IMR-90 (cell line): ENCODE measurements at regions not wholly inside any gene's neighbourhood (a gene's known extent, or its start where the extent isn't known, plus 50 kb on each side); places are given as distances from the start of the nearest gene placed in this dataset.

ENCODE experiments used
- ATAC-seq: fragments of 200-7000 bp; cut with Tn5 transposase; 2 replicates; pipeline ENCODE4 v1.9.1; 2020; ENCODE audit warnings: low read depth, mild to moderate bottlenecking, moderate library complexity
- BruUV-seq: library from RNA; stranded (reverse); fragments of 400-500 nt; replicated peaks from 2 replicates; lab custom pipeline; 2021; lab: Mats Ljungman, UMichigan
- CTCF ChIA-PET: fragments of 300-600 bp; formaldehyde crosslinking; extraction: SDS; loops from one replicate; lab custom pipeline; 2021; ENCODE audit warnings: antibody characterized with exemption; lab: Yijun Ruan, JAX
- POLR2A ChIA-PET: fragments of 300-600 bp; sonication (Branson Sonifier 250); formaldehyde crosslinking; loops from one replicate; lab custom pipeline; 2022; ENCODE audit warnings: antibody characterized with exemption; ENCODE audit not compliant: unreplicated experiment; lab: Charles Lee
- DNase-seq: peaks from one replicate; pipeline ENCODE4 v3.0.0; 2013
- H2AFZ ChIP-seq: replicated peaks from 2 replicates; pipeline ENCODE3; 2013; ENCODE audit warnings: low read length, mild to moderate bottlenecking; ENCODE audit not compliant: poor library complexity
- H2AK5ac ChIP-seq: 2 replicates; pipeline ENCODE4 v1.6.1; 2013; ENCODE audit warnings: low read depth, low read length, inconsistent platforms
- H2AK9ac ChIP-seq: replicated peaks from 2 replicates; pipeline ENCODE3; 2013; ENCODE audit warnings: mild to moderate bottlenecking, low read depth, low read length, moderate library complexity; ENCODE audit not compliant: poor library complexity
- H2BK120ac ChIP-seq: 2 replicates; pipeline ENCODE4 v1.6.1; 2013; ENCODE audit warnings: low read depth, low read length, inconsistent platforms
- H2BK15ac ChIP-seq: 3 replicates; pipeline ENCODE4 v1.6.1; 2013; ENCODE audit warnings: low read depth, low read length, inconsistent platforms
- H2BK20ac ChIP-seq: 2 replicates; pipeline ENCODE4 v1.6.1; 2013; ENCODE audit warnings: low read depth, mild to moderate bottlenecking, inconsistent platforms, low read length, moderate library complexity
- H2BK5ac ChIP-seq: 2 replicates; pipeline ENCODE4 v1.6.1; 2013; ENCODE audit warnings: mild to moderate bottlenecking, low read depth, low read length, inconsistent platforms; ENCODE audit not compliant: poor library complexity, severe bottlenecking
- H3K14ac ChIP-seq: replicated peaks from 2 replicates; pipeline ENCODE4 v1.6.1; 2013; ENCODE audit warnings: low read depth, low read length, inconsistent platforms
- H3K18ac ChIP-seq: 2 replicates; pipeline ENCODE4 v1.6.1; 2013; ENCODE audit warnings: low read depth, low read length, control low read depth
- H3K23ac ChIP-seq: 2 replicates; pipeline ENCODE4 v1.6.1; 2013; ENCODE audit warnings: low read depth, low read length, inconsistent platforms
- H3K27ac ChIP-seq: 2 replicates; pipeline ENCODE4 v1.5.1; 2013; ENCODE audit warnings: mild to moderate bottlenecking, control low read depth, low read length; ENCODE audit not compliant: insufficient read depth
- H3K27me3 ChIP-seq: 2 replicates; pipeline ENCODE4 v1.6.1; 2013; ENCODE audit warnings: low read length; ENCODE audit not compliant: control insufficient read depth, insufficient read depth
- H3K36me3 ChIP-seq: 2 replicates; pipeline ENCODE4 v1.6.1; 2013; ENCODE audit warnings: low read length, mixed read lengths; ENCODE audit not compliant: control insufficient read depth, insufficient read depth
- H3K4ac ChIP-seq: 2 replicates; pipeline ENCODE4 v1.6.1; 2013; ENCODE audit warnings: low read depth, low read length, inconsistent platforms
- H3K4me1 ChIP-seq: 2 replicates; pipeline ENCODE4 v1.6.1; 2013; ENCODE audit warnings: low read length, mixed read lengths; ENCODE audit not compliant: control insufficient read depth, insufficient read depth
- H3K4me2 ChIP-seq: 2 replicates; pipeline ENCODE4 v1.6.1; 2013; ENCODE audit warnings: low read depth, mild to moderate bottlenecking, control low read depth, low read length, moderate library complexity
- H3K4me3 ChIP-seq: 2 replicates; pipeline ENCODE4 v1.5.1; 2013; ENCODE audit warnings: low read depth, mild to moderate bottlenecking, control low read depth, low read length, moderate library complexity; ENCODE audit not compliant: insufficient read depth
- H3K56ac ChIP-seq: 2 replicates; pipeline ENCODE4 v1.6.1; 2013; ENCODE audit warnings: low read length, inconsistent platforms; ENCODE audit not compliant: insufficient read depth; ENCODE audit errors: extremely low read depth
- H3K79me1 ChIP-seq, 2 experiments: 2 replicates each; pipeline ENCODE4 v1.6.1; 2013; ENCODE audit warnings: low read length in 2 of 2, inconsistent platforms in 1 of 2, low read depth in 1 of 2
- H3K9ac ChIP-seq: 2 replicates; pipeline ENCODE4 v1.6.1; 2013; ENCODE audit warnings: low read depth, low read length, control low read depth
- H3K9me1 ChIP-seq: 2 replicates; pipeline ENCODE4 v1.6.1; 2013; ENCODE audit warnings: low read length, inconsistent platforms; ENCODE audit not compliant: insufficient read depth
- H3K9me3 ChIP-seq: 2 replicates; pipeline ENCODE4 v1.6.1; 2013; ENCODE audit warnings: low read length; ENCODE audit not compliant: control insufficient read depth, insufficient read depth
- H4K20me1 ChIP-seq: 2 replicates; pipeline ENCODE4 v1.6.1; 2013; ENCODE audit warnings: low read length, inconsistent platforms; ENCODE audit not compliant: insufficient read depth
- H4K5ac ChIP-seq: 2 replicates; pipeline ENCODE4 v1.6.1; 2013; ENCODE audit warnings: mild to moderate bottlenecking, low read depth, low read length, control low read depth
- H4K8ac ChIP-seq, 2 experiments: 2 replicates each; pipeline ENCODE4 v1.6.1; 2013; ENCODE audit warnings: low read depth in 2 of 2, low read length in 2 of 2, control low read depth in 1 of 2, inconsistent platforms in 1 of 2
- H4K91ac ChIP-seq: 2 replicates; pipeline ENCODE4 v1.6.1; 2013; ENCODE audit warnings: low read depth, low read length, inconsistent platforms; ENCODE audit not compliant: insufficient read depth
- BHLHE40 ChIP-seq: fragments of 150-350 bp; IDR thresholded peaks from 2 replicates; pipeline ENCODE4 v1.6.1; 2016; ENCODE audit warnings: mild to moderate bottlenecking, low read depth, low read length
- CEBPB ChIP-seq: IDR thresholded peaks from 2 replicates; pipeline ENCODE4 v1.6.1; 2012; ENCODE audit warnings: low read depth, low read length, improper control_type of control experiment
- CHD1 ChIP-seq: IDR thresholded peaks from 2 replicates; pipeline ENCODE4 v1.6.1; 2012; ENCODE audit warnings: low read depth, low read length, improper control_type of control experiment
- FOS ChIP-seq: fragments of 150-350 bp; IDR thresholded peaks from 2 replicates; pipeline ENCODE4 v1.6.1; 2016; ENCODE audit warnings: low read depth, low read length
- MAFK ChIP-seq: IDR thresholded peaks from 2 replicates; pipeline ENCODE4 v1.6.1; 2012; ENCODE audit warnings: low read depth, low read length, improper control_type of control experiment
- MAZ ChIP-seq: IDR thresholded peaks from 2 replicates; pipeline ENCODE4 v1.6.1; 2012; ENCODE audit warnings: low read depth, mild to moderate bottlenecking, low read length, improper control_type of control experiment, moderate library complexity, borderline replicate concordance
- MXI1 ChIP-seq: IDR thresholded peaks from 2 replicates; pipeline ENCODE4 v1.6.1; 2012; ENCODE audit warnings: low read depth, mild to moderate bottlenecking, low read length, moderate library complexity, borderline replicate concordance
- NFE2L2 ChIP-seq: fragments of 150-350 bp; IDR thresholded peaks from 2 replicates; pipeline ENCODE4 v1.6.1; 2016; ENCODE audit warnings: low read depth, mild to moderate bottlenecking, low read length
- POLR2A ChIP-seq: IDR thresholded peaks from 2 replicates; pipeline ENCODE4 v1.6.1; 2012; ENCODE audit warnings: mild to moderate bottlenecking, low read depth, low read length
- RFX5 ChIP-seq: IDR thresholded peaks from 2 replicates; pipeline ENCODE4 v1.8.0; 2012; ENCODE audit warnings: low read depth, mild to moderate bottlenecking, low read length, moderate library complexity
- SMC3 ChIP-seq: fragments of 150-350 bp; IDR thresholded peaks from 2 replicates; pipeline ENCODE4 v1.6.1; 2016; ENCODE audit warnings: low read depth, mild to moderate bottlenecking, antibody characterized with exemption, low read length, moderate library complexity
- WGBS, 2 experiments: methylation state at CpG; one replicate each; pipeline versions ENCODE4 v1.1.5 to v1.1.7; 2013; ENCODE audit warnings: missing lambda C conversion rate in 2 of 2; ENCODE audit not compliant: insufficient read length in 1 of 2; ENCODE audit errors: extremely low coverage in 2 of 2; 5-methylcytosine and 5-hydroxymethylcytosine counted together
- dilution Hi-C: fragments of 300-500 bp; cut with HindIII; formaldehyde crosslinking; loops from one replicate; pipeline ENCODE4 v1.14.3; 2018; ENCODE audit warnings: low sequenced_read_pairs; ENCODE audit not compliant: unreplicated experiment
- in situ Hi-C: fragments of 300-500 bp; cut with MboI; formaldehyde crosslinking; loops from 3 replicates; pipeline ENCODE4 v1.14.3; 2019; ENCODE audit warnings: low sequenced_read_pairs, inconsistent platforms, mixed read lengths
- intact Hi-C: fragments of 100-400 bp; cut with micrococcal nuclease; formaldehyde crosslinking; loops from 2 replicates; pipeline ENCODE4 v1.10.0; 2022
- TF ChIP-seq, protein P1 (sequence below): conservative IDR thresholded peaks from 2 replicates; pipeline ENCODE4 v1.5.1; 2012; ENCODE audit warnings: mild to moderate bottlenecking, low read depth, low read length, improper control_type of control experiment
- TF ChIP-seq, protein P2 (sequence below): fragments of 150-350 bp; IDR thresholded peaks from 2 replicates; pipeline ENCODE4 v1.6.1; 2016; ENCODE audit warnings: low read depth, mild to moderate bottlenecking, low read length, moderate library complexity, borderline replicate concordance
- TF ChIP-seq, protein P3 (sequence below): fragments of 150-350 bp; IDR thresholded peaks from 2 replicates; pipeline ENCODE4 v1.6.1; 2017; ENCODE audit warnings: mild to moderate bottlenecking, antibody characterized with exemption, low read length, low read depth

GRCh38 chr3:3599016-3599415 is 200.2 kb upstream of the LRRN1 start:
- in situ Hi-C loops, result no loop called here
- CTCF ChIA-PET, result no interaction called here
- no TSS peak for BruUV-seq

More at GRCh38 chr3:3599016-3599415, 200.2 kb upstream of the LRRN1 start:
- TF ChIP-seq, protein P1, sequence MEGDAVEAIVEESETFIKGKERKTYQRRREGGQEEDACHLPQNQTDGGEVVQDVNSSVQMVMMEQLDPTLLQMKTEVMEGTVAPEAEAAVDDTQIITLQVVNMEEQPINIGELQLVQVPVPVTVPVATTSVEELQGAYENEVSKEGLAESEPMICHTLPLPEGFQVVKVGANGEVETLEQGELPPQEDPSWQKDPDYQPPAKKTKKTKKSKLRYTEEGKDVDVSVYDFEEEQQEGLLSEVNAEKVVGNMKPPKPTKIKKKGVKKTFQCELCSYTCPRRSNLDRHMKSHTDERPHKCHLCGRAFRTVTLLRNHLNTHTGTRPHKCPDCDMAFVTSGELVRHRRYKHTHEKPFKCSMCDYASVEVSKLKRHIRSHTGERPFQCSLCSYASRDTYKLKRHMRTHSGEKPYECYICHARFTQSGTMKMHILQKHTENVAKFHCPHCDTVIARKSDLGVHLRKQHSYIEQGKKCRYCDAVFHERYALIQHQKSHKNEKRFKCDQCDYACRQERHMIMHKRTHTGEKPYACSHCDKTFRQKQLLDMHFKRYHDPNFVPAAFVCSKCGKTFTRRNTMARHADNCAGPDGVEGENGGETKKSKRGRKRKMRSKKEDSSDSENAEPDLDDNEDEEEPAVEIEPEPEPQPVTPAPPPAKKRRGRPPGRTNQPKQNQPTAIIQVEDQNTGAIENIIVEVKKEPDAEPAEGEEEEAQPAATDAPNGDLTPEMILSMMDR, result no peak
- no peak for TF ChIP-seq BHLHE40
- TF ChIP-seq MAZ, result no peak
- TF ChIP-seq NFE2L2, result no peak
- TF ChIP-seq MXI1, result no peak
- TF ChIP-seq CHD1, result no peak
- TF ChIP-seq MAFK, result no peak
- TF ChIP-seq SMC3, result no peak
- TF ChIP-seq RFX5, result no peak
- TF ChIP-seq, protein P2, sequence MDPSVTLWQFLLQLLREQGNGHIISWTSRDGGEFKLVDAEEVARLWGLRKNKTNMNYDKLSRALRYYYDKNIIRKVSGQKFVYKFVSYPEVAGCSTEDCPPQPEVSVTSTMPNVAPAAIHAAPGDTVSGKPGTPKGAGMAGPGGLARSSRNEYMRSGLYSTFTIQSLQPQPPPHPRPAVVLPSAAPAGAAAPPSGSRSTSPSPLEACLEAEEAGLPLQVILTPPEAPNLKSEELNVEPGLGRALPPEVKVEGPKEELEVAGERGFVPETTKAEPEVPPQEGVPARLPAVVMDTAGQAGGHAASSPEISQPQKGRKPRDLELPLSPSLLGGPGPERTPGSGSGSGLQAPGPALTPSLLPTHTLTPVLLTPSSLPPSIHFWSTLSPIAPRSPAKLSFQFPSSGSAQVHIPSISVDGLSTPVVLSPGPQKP, result no peak
- TF ChIP-seq FOS, result no peak
- TF ChIP-seq, protein P3, sequence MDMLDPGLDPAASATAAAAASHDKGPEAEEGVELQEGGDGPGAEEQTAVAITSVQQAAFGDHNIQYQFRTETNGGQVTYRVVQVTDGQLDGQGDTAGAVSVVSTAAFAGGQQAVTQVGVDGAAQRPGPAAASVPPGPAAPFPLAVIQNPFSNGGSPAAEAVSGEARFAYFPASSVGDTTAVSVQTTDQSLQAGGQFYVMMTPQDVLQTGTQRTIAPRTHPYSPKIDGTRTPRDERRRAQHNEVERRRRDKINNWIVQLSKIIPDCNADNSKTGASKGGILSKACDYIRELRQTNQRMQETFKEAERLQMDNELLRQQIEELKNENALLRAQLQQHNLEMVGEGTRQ, result no peak
- no peak for TF ChIP-seq POLR2A
- TF ChIP-seq CEBPB, result no peak
- dilution Hi-C loops, result no loop called here
- no peaks in the 10 kb centered on the region for H3K9me1 ChIP-seq
- DNase-seq (no peak), ATAC-seq (no peak)
- H2BK20ac ChIP-seq, result no peak overlapping the region
- H3K4me1 ChIP-seq, result no peaks in the 10 kb centered on the region
- H2AFZ ChIP-seq, result no peak overlapping the region
- no peaks in the 10 kb centered on the region for H3K36me3 ChIP-seq
- no peak overlapping the region for H3K4ac ChIP-seq
- no peak overlapping the region for H3K27ac ChIP-seq
- H2AK9ac ChIP-seq, result no peak overlapping the region
- WGBS, 2 experiments, result no CpG with 5 or more reads among the region's 2 CpGs
- no peak overlapping the region for H2AK5ac ChIP-seq
- H3K27me3 ChIP-seq, result no peaks in the 10 kb centered on the region
- intact Hi-C loops, result no loop called here
- H3K4me3 ChIP-seq, result no peak overlapping the region
- H3K14ac ChIP-seq, result no peak overlapping the region
- peaks cover 19% of the 10 kb centered on the region for H3K9me3 ChIP-seq
- POLR2A ChIA-PET, result no interaction called here
- H2BK15ac ChIP-seq, result no peak overlapping the region
- H3K23ac ChIP-seq, result no peak overlapping the region
- H2BK5ac ChIP-seq, result no peak overlapping the region
- no peak overlapping the region for H4K8ac ChIP-seq
- no peaks in the 10 kb centered on the region for H3K79me1 ChIP-seq
- H3K18ac ChIP-seq, result no peak overlapping the region
- no peak overlapping the region for H4K5ac ChIP-seq
- no peaks in the 10 kb centered on the region for H4K20me1 ChIP-seq
- no peak overlapping the region for H3K9ac ChIP-seq
- no peak overlapping the region for H3K56ac ChIP-seq
- H4K91ac ChIP-seq, result no peak overlapping the region
- no peak overlapping the region for H2BK120ac ChIP-seq
- H3K4me2 ChIP-seq, result no peak overlapping the region
